ENCODE measurements at regions not wholly inside any gene's neighbourhood (a gene's known extent, or its start where the extent isn't known, plus 50 kb on each side); places are given as distances from the start of the nearest gene placed in this dataset.

DNA sequence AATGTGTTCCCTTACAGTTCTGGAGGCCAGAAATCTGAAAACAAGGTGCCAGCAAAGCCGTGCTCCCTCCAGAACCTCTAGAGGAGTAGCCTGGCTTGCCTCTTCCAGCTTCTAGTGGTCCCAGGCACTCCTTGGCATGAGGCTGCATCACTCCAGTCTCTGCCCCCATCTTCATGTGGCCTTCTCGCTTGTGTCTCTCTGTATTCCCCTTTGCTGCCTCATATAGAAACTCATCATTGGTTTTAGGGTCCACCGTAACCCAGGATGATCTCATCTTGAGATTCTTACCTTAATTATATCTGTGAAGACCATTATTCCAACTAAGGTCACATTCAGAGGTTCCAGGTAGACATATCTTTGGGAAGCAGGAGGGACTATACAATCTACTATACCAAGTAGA, 182.4 kb downstream of the SKIDA1 start:
- TF ChIP-seq, protein P1, sequence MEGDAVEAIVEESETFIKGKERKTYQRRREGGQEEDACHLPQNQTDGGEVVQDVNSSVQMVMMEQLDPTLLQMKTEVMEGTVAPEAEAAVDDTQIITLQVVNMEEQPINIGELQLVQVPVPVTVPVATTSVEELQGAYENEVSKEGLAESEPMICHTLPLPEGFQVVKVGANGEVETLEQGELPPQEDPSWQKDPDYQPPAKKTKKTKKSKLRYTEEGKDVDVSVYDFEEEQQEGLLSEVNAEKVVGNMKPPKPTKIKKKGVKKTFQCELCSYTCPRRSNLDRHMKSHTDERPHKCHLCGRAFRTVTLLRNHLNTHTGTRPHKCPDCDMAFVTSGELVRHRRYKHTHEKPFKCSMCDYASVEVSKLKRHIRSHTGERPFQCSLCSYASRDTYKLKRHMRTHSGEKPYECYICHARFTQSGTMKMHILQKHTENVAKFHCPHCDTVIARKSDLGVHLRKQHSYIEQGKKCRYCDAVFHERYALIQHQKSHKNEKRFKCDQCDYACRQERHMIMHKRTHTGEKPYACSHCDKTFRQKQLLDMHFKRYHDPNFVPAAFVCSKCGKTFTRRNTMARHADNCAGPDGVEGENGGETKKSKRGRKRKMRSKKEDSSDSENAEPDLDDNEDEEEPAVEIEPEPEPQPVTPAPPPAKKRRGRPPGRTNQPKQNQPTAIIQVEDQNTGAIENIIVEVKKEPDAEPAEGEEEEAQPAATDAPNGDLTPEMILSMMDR (IDR thresholded peaks at IDR 0.05), result no peak
- TF ChIP-seq POLR2AphosphoS5 (IDR thresholded peaks at IDR 0.05), result no peak
